ENCODE measurements at regions not wholly inside any gene's neighbourhood (a gene's known extent, or its start where the extent isn't known, plus 50 kb on each side); places are given as distances from the start of the nearest gene placed in this dataset.
"Not testable (repeated sequence)": the region's sequence is repeated elsewhere in the genome, so short reads cannot be mapped to it uniquely, and the experiment has no call there.

DNA sequence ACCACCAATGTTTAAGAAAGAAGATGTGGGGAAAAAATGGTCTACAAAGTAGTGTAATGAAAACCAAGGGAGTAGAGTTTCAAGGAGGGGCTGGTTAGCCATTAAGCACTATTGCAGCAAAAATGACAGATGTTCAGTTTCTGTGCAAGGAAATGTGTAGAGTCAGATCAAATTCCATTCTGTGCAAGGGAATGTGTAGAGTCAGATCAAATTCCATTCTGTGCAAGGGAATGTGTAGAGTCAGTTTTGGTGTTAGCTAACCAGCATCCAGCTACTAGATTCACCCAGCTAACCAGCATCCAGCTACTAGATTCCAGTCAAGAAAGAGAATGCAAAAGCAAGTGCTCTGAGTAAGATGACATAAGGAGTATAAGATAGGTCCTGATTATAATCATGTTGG, 208.8 kb downstream of the COX18 start:
- FAIRE-seq (no peak), DNase-seq (ENCODE audit: insufficient read length, low spot score) (no peak)
- TF ChIP-seq, protein P1, sequence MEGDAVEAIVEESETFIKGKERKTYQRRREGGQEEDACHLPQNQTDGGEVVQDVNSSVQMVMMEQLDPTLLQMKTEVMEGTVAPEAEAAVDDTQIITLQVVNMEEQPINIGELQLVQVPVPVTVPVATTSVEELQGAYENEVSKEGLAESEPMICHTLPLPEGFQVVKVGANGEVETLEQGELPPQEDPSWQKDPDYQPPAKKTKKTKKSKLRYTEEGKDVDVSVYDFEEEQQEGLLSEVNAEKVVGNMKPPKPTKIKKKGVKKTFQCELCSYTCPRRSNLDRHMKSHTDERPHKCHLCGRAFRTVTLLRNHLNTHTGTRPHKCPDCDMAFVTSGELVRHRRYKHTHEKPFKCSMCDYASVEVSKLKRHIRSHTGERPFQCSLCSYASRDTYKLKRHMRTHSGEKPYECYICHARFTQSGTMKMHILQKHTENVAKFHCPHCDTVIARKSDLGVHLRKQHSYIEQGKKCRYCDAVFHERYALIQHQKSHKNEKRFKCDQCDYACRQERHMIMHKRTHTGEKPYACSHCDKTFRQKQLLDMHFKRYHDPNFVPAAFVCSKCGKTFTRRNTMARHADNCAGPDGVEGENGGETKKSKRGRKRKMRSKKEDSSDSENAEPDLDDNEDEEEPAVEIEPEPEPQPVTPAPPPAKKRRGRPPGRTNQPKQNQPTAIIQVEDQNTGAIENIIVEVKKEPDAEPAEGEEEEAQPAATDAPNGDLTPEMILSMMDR (IDR thresholded peaks at IDR 0.05; ENCODE audit: insufficient read depth, missing control alignments), result no peak

DNA sequence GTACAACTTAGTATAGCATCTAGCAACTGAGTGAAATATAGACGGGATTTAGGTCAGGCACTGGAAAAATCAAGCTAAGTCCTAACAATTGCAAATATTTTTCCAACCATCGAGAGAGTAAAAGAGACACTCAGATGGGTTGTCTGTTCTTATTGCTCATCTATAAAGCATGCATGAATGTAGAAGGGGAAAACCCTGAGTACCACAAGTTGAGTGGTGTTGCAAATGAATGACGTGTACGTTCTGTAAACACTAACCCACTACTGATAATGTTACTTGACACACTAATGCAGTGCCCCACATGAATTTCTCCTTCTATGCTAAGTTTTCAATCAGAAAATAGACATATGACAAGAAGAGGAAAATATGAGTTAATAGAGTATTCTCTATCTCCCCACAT, 211.2 kb downstream of the COX18 start:
- TF ChIP-seq, protein P1 (IDR thresholded peaks at IDR 0.05; ENCODE audit: insufficient read depth, missing control alignments), result no peak
- FAIRE-seq (no peak), DNase-seq (ENCODE audit: insufficient read length, low spot score) (no peak)

DNA sequence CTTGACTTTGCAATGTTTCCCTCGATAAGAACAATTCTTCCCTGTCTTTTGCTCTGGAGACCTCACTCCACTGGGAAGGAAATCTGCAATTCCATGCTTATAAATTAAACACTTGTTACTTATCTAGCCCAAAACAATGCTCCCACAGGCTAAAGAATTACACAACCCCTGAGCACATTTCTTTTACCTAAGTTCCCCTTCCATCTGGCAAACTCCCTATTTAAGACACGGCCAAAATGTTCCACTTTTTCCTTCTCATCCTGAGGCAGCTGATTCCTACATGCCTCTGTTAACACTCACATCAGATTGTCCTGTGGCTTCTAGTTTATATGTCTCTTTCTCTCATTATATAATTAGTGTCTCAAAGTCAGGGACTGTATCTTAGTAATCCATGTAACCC, 211.7 kb downstream of the COX18 start:
- no peak for DNase-seq (ENCODE audit: insufficient read length, low spot score)

DNA sequence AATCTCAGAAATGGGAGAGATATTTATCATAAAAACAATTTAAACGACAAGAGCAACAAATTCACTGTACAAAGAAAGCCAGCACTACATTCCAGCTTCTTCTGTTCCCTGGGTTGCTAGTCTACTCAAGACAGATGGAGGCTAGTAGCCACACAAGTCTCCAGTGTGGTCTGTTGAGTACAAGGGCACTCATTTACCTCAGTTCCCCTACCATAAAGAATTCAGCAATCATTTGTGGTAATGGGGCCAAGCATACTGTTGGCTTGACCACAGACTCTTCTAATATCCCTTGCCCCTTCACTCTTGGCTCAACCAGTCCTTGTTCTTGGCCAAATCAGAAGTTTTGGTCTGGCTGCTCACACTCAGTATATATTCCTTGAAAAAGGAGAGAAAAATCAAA, 212.3 kb downstream of the COX18 start:
- DNase-seq (ENCODE audit: insufficient read length, low spot score) (no peak), FAIRE-seq (no peak)
- TF ChIP-seq, protein P1 (IDR thresholded peaks at IDR 0.05; ENCODE audit: insufficient read depth, missing control alignments), result no peak

More for the DNA sequence above, 211.7 kb downstream of the COX18 start:
- TF ChIP-seq, protein P1 (IDR thresholded peaks at IDR 0.05; ENCODE audit: insufficient read depth, missing control alignments), result no peak
- FAIRE-seq, result no peak

DNA sequence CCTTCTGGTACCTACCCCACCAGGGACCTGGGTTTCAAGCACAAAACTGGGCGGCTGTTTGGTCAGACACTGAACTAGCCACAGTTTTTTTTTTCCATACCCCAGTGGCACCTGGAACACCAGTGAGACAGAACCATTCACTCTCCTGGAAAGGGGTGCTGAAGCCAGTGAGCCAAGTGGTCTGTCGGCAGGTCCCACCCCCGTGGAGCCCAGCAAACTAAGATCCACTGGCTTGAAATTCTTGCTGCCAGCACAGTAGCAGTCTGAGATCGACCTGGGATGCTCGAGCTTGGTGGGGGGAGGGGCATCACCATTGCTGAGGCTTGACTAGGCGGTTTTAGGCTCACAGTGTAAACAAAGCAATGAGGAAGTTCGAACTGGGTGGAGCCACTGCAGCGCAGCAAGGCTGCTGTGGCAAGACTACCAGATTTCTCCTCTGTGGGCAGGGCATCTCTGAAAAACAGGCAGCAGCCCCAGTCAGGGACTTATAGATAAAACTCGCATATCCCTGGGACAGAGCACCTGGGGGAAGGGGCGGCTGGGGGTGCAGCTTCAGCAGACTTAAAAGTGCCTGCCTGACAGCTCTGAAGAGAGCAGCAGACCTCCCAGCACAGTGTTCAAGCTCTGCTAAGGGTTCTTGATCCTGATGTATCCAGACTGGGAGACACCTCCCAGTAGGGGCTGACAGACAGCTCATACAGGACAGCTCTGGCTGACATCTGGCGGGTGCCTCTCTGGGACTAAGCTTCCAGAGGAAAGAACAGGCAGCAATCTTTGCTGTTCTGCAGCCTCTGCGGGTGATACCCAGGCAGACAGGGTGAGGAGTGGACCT, 223.0 kb downstream of the COX18 start:
- no peak for DNase-seq (ENCODE audit: insufficient read length, low spot score)
- FAIRE-seq, result no peak
- TF ChIP-seq, protein P1 (IDR thresholded peaks at IDR 0.05; ENCODE audit: insufficient read depth, missing control alignments), result no peak

DNA sequence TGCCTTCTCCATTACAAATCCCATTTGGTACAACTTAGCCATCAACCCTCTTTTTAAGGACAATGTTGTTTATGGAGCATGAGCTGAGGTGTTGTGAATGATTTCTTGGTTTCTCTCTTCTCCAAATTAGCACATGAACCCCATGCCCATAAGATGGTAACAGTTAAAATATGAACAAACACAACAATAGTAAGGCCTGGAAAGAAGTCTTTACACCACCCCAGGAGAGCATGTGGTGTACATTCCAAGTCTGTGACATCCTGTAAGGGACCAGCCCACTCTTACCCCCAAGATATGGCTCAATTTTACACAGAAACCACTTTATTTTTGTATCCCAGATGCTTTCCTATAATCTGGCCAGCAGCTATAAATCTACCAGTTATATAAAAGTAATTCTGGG, 226.1 kb downstream of the COX18 start:
- TF ChIP-seq, protein P1 (IDR thresholded peaks at IDR 0.05; ENCODE audit: insufficient read depth, missing control alignments), result no peak
- DNase-seq (ENCODE audit: insufficient read length, low spot score), result no peak
- FAIRE-seq, result no peak

DNA sequence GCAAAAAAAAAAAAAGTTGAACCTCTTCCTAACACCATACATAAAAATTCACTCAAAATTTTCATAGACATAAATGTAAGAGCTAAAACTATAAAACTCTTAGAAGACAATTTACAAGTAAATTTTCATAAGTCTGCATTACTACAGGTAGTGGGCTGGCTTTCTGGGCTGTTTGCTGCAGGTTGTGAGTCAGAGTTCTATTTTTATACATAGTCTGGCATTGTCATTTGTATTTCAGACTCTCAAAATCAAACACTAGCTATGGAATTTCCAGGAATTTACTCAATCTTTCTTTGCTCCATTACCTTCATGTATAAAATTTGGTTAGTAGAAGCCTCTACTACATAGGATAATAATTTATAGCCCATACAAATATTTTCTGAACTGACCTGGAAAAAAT, 227.2 kb downstream of the COX18 start:
- no peak for DNase-seq (ENCODE audit: insufficient read length, low spot score)
- TF ChIP-seq, protein P1 (IDR thresholded peaks at IDR 0.05; ENCODE audit: insufficient read depth, missing control alignments), result no peak
- FAIRE-seq, result no peak

DNA sequence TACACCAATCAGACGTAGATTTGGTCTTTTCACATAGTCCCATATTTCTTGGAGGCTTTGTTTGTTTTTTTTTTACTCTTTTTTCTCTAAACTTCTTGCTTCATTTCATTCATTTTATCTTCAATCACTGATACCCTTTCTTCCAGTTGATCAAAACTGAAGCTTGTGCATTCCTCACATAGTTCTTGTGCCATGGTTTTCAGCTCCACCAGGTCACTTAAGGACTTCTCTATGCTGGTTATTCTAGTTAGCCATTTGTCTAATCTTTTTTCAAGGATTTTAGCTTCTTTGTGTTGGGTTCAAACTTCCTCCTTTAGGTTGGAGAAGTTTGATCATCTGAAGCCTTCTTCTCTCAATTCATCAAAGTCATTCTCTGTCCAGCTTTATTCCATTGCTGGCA, 229.3 kb downstream of the COX18 start:
- DNase-seq (ENCODE audit: insufficient read length, low spot score); FAIRE-seq: not testable (repeated sequence)
